ENCODE measurements at regions not wholly inside any gene's neighbourhood (a gene's known extent, or its start where the extent isn't known, plus 50 kb on each side); places are given as distances from the start of the nearest gene placed in this dataset.
A peak's percentile ranks its signal among the peaks of the same experiment; 100 is the strongest.

GRCh38 chr4:138085736-138086305, 156.3 kb downstream of the SLC7A11 start:
- DNase-seq (ENCODE audit: low spot score), result no peak

GRCh38 chr4:138078751-138079520, 163.2 kb downstream of the SLC7A11 start:
- no peak for DNase-seq (ENCODE audit: low spot score)

GRCh38 chr4:138078253-138078652, 163.9 kb downstream of the SLC7A11 start:
- no peak for DNase-seq (ENCODE audit: low spot score)

- DNase-seq (ENCODE audit: low spot score), result no peak
Observed at GRCh38 chr4:138076561-138076960, 165.6 kb downstream of the SLC7A11 start.

GRCh38 chr4:138070816-138071215, 171.3 kb downstream of the SLC7A11 start:
- DNase-seq (ENCODE audit: low spot score), result no peak

- DNase-seq (ENCODE audit: low spot score), result peak; percentile 21
Observed at GRCh38 chr4:138063581-138063980, 178.6 kb downstream of the SLC7A11 start.

- no peak for DNase-seq (ENCODE audit: low spot score)
Observed at GRCh38 chr4:138062929-138063328, 179.2 kb downstream of the SLC7A11 start.

GRCh38 chr4:138056541-138056940, 185.6 kb downstream of the SLC7A11 start:
- DNase-seq (ENCODE audit: low spot score), result no peak

- DNase-seq (ENCODE audit: low spot score), result no peak
Observed at GRCh38 chr4:138055890-138056289, 186.3 kb downstream of the SLC7A11 start.

GRCh38 chr4:138053641-138054301, 188.4 kb downstream of the SLC7A11 start:
- no peak for DNase-seq (ENCODE audit: low spot score)

GRCh38 chr4:138052806-138053632, 189.1 kb downstream of the SLC7A11 start:
- DNase-seq (ENCODE audit: low spot score), result no peak

GRCh38 chr4:138051157-138051556, 191.0 kb downstream of the SLC7A11 start:
- DNase-seq (ENCODE audit: low spot score), result no peak

- DNase-seq (ENCODE audit: low spot score), result no peak
Observed at GRCh38 chr4:138050601-138051000, 191.5 kb downstream of the SLC7A11 start.

- DNase-seq (ENCODE audit: low spot score), result no peak
Observed at GRCh38 chr4:138049355-138049754, 192.8 kb downstream of the SLC7A11 start.

GRCh38 chr4:138047290-138047689, 194.9 kb downstream of the SLC7A11 start:
- DNase-seq (ENCODE audit: low spot score), result no peak

- DNase-seq (ENCODE audit: low spot score), result no peak
Observed at GRCh38 chr4:138045036-138045435, 197.1 kb downstream of the SLC7A11 start.

GRCh38 chr4:138039010-138039409, 203.1 kb downstream of the SLC7A11 start:
- no peak for DNase-seq (ENCODE audit: low spot score)

GRCh38 chr4:138037696-138038095, 204.5 kb downstream of the SLC7A11 start:
- no peak for DNase-seq (ENCODE audit: low spot score)

GRCh38 chr4:138035781-138036258, 206.3 kb downstream of the SLC7A11 start:
- peak; percentile 74 for DNase-seq (ENCODE audit: low spot score)

- DNase-seq (ENCODE audit: low spot score), result no peak
Observed at GRCh38 chr4:138034871-138035270, 207.3 kb downstream of the SLC7A11 start.

GRCh38 chr4:138032222-138032621, 209.9 kb downstream of the SLC7A11 start:
- DNase-seq (ENCODE audit: low spot score), result no peak

GRCh38 chr4:138030375-138030774, 211.8 kb downstream of the SLC7A11 start:
- DNase-seq (ENCODE audit: low spot score), result no peak

Data from D341Med (cell line).